Body of pancreas (tissue), 4 donors: ENCODE measurements at regions not wholly inside any gene's neighbourhood (a gene's known extent, or its start where the extent isn't known, plus 50 kb on each side); places are given as distances from the start of the nearest gene placed in this dataset.

Source experiments
- ATAC-seq: fragments of 150-250 bp; one replicate; pipeline ENCODE4 v1.9.1; 2016
- DNase-seq, 4 donors: peaks; one replicate each; pipeline ENCODE4 v3.0.0-alpha.2; 2019
- H3K27ac ChIP-seq, 4 donors: fragments of 200-600 bp; sonication (generic); 1 replicate in 3 of 4; 2 replicates in 1 of 4; pipeline versions ENCODE4 v1.5.1 to v1.6.1; 2016 to 2019; ENCODE audit warnings: mild to moderate bottlenecking in 1 of 4, mixed read lengths in 1 of 4, moderate library complexity in 1 of 4
- H3K27me3 ChIP-seq, 2 donors: fragments of 200-600 bp; sonication (generic); one replicate each; pipeline ENCODE4 v1.6.0; 2016; ENCODE audit warnings: mild to moderate bottlenecking in 1 of 2
- H3K36me3 ChIP-seq, 2 donors: fragments of 200-600 bp; sonication (generic); replicated peaks in 1 of 2; 2 replicates each; pipeline ENCODE4 v1.5.1; 2016; ENCODE audit warnings: low read depth in 2 of 2; ENCODE audit not compliant: insufficient read depth in 1 of 2
- H3K4me1 ChIP-seq: fragments of 200-600 bp; sonication (generic); one replicate; pipeline ENCODE4 v1.6.0; 2016
- H3K4me3 ChIP-seq, 2 donors: fragments of 200-600 bp; sonication (generic); 1 replicate in 1 of 2; 2 replicates in 1 of 2; pipeline ENCODE4 v1.5.1; 2016 to 2019
- H3K9me3 ChIP-seq, 3 donors: fragments of 200-600 bp; sonication (generic); 1 replicate in 2 of 3; 2 replicates in 1 of 3; pipeline ENCODE4 v1.5.1; 2016
- CTCF ChIP-seq, 7 experiments: fragments of 450-650 bp in 4 of 7; fragments of 200-600 bp in 3 of 7; sonication (generic) in 3 of 7; IDR thresholded peaks; one replicate each; pipeline ENCODE4 v1.5.1; 2016 to 2019; ENCODE audit warnings: antibody characterized with exemption in 7 of 7
- POLR2A ChIP-seq, 3 donors: fragments of 450-650 bp; IDR thresholded peaks; one replicate each; pipeline ENCODE4 v1.6.1; 2016; ENCODE audit warnings: antibody characterized with exemption in 3 of 3, mild to moderate bottlenecking in 2 of 3
- WGBS, 2 donors: methylation state at CpG; one replicate each; pipeline ENCODE4 v1.1.5; 2017; 5-methylcytosine and 5-hydroxymethylcytosine counted together
- intact Hi-C: fragments of 100-400 bp; cut with DNase I; formaldehyde crosslinking; loops from one replicate; pipeline ENCODE4 v1.15.1; 2023

GRCh38 chr5:125521289-125521688, 774.9 kb upstream of the ZNF608 start:
- WGBS, 2 donors, result 18 to 37% methylated on average over 1 of the region's 1 CpG

DNA sequence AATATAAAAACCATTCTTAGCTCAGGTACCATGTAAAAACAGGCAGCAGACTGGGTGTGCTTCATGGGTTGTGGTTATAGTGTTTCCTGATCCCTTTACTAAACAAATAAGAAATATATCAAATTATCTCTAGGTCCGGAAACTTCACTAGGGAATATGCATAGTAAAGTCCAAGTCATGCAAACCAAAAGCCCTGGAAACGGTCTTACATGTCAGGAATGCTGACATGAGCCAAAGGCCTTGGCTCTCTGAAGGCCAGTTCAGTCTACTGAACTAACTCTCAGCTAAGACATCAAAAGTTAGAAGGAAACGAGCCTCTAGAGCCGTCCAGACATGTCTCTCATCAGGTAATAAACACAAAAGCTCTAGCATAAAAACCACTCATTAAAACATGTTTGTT, 778.9 kb upstream of the ZNF608 start:
- Histone ChIP-seq H3K4me3 (no peak overlapping the region), H3K36me3 (no peaks in the 10 kb centered on the region), H3K27me3 (no peaks in the 10 kb centered on the region), H3K9me3 (no peaks in the 10 kb centered on the region), H3K4me1 (peaks cover 6% of the 10 kb centered on the region), H3K27ac (no peak overlapping the region)
- intact Hi-C loops, result no loop called here
- WGBS, 2 donors, result 74 to 82% methylated on average over 4 of the region's 4 CpGs
- DNase-seq (no peak), ATAC-seq (no peak)
- TF ChIP-seq CTCF (IDR thresholded peaks at IDR 0.05) (no peak), POLR2A (IDR thresholded peaks at IDR 0.05) (no peak)

More at GRCh38 chr5:125521289-125521688, 774.9 kb upstream of the ZNF608 start:
- no peak for DNase-seq
- Histone ChIP-seq H3K27ac (no peak overlapping the region), H3K4me3 (no peak overlapping the region), H3K27me3 (no peaks in the 10 kb centered on the region), H3K36me3 (no peaks in the 10 kb centered on the region), H3K4me1 (no peaks in the 10 kb centered on the region), H3K9me3 (no peaks in the 10 kb centered on the region)
- intact Hi-C loops, result no loop called here
- no peak for ATAC-seq
- no peak for TF ChIP-seq CTCF (IDR thresholded peaks at IDR 0.05)
- TF ChIP-seq POLR2A (IDR thresholded peaks at IDR 0.05), result no peak

DNA sequence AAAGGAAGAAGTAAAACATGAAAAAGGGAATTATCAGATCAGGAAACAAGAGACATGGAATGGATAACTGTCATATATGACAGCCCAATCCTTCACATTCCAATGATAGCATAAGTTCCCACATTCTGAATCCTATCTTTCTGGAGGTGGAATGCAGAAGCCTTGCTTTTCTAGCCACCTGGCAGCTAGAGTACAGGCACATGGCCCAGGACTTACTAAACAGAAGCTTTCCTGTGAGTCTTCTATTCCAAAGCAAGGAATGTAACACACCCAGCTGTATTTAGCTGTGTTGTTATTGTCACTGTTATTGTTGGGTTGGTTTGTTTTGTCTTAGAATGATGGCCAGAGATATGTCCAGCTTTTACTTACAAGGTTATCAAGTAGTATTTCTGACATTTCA, 780.5 kb upstream of the ZNF608 start:
- Histone ChIP-seq H3K4me1 (peaks cover 6% of the 10 kb centered on the region), H3K27ac (no peak overlapping the region), H3K36me3 (no peaks in the 10 kb centered on the region), H3K4me3 (no peak overlapping the region), H3K27me3 (no peaks in the 10 kb centered on the region), H3K9me3 (no peaks in the 10 kb centered on the region)
- ATAC-seq (no peak), DNase-seq (no peak)
- intact Hi-C loops, result no loop called here
- TF ChIP-seq CTCF (IDR thresholded peaks at IDR 0.05) (no peak), POLR2A (IDR thresholded peaks at IDR 0.05) (no peak)

GRCh38 chr5:125528881-125529280, 782.4 kb upstream of the ZNF608 start:
- TF ChIP-seq POLR2A (IDR thresholded peaks at IDR 0.05), result no peak
- no peak for TF ChIP-seq CTCF (IDR thresholded peaks at IDR 0.05)
- Histone ChIP-seq H3K9me3 (no peaks in the 10 kb centered on the region), H3K27me3 (no peaks in the 10 kb centered on the region), H3K36me3 (no peaks in the 10 kb centered on the region), H3K4me3 (no peak overlapping the region), H3K4me1 (peaks cover 6% of the 10 kb centered on the region), H3K27ac (no peak overlapping the region)
- DNase-seq (no peak), ATAC-seq (no peak)
- intact Hi-C loops, result no loop called here
- 96 to 100% methylated on average over 1 of the region's 1 CpG for WGBS, 2 donors

DNA sequence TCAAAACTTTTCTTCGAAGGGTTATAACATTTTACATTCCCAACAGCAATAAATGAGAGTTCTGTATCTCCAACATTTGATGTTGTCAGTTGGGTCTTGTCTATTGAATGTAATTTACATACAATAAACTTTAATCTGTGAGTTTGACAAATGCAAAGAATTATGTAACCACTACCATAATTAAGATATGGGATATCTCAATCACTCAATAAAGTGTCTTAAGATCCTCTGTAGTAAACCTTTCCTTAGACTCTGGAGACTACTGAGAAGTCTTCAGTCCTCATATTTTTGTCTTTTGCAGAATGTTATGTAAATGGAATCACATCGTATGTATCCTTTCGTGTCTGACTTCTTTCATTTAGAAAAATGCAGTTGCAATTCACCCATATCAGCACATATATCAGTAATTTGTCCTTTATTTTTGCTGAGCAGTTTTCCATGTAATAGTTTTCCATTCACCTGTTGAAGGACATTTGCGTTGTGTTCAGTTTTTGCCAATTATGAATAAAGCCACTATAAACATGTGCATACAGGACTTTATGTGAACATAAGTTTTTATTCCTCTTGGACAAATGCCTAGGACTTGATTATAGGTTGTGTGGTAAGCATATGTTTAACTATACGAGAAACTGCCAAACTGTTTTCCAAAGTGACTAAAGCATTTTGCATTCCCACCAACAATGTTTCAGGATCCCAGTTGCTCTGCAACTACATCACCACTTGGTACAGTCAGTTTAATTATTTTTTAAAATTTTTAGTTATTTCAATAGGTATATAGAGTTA, 784.6 kb upstream of the ZNF608 start:
- no peaks in the 10 kb centered on the region for H3K9me3 ChIP-seq
- no peak overlapping the region for H3K27ac ChIP-seq
- no peak for TF ChIP-seq POLR2A (IDR thresholded peaks at IDR 0.05)
- TF ChIP-seq CTCF (IDR thresholded peaks at IDR 0.05), result no peak
- peaks cover 6% of the 10 kb centered on the region for H3K4me1 ChIP-seq
- no peak for ATAC-seq
- DNase-seq, result no peak
- 85 to 92% methylated on average over 5 of the region's 5 CpGs for WGBS, 2 donors
- no peaks in the 10 kb centered on the region for H3K36me3 ChIP-seq
- no peak overlapping the region for H3K4me3 ChIP-seq
- no peaks in the 10 kb centered on the region for H3K27me3 ChIP-seq
- intact Hi-C loops, result no loop called here
